GM21381 (cell line): ENCODE measurements at regions not wholly inside any gene's neighbourhood (a gene's known extent, or its start where the extent isn't known, plus 50 kb on each side); places are given as distances from the start of the nearest gene placed in this dataset.
A peak's percentile ranks its signal among the peaks of the same experiment; 100 is the strongest.

Source experiments
- ATAC-seq: cut with Tn5 transposase; IDR thresholded peaks from one replicate; pipeline ENCODE4 v1.9.1; 2021; ENCODE audit warnings: mild to moderate bottlenecking, moderate library complexity; ENCODE audit not compliant: unreplicated experiment

- ATAC-seq: no peak
These were observed 60.0 kb upstream of the HES1 start for GRCh38 chr3:194075802-194076460.

- no peak for ATAC-seq
These were observed 59.5 kb upstream of the HES1 start for GRCh38 chr3:194076475-194076874.

GRCh38 chr3:194077602-194078001, 58.3 kb upstream of the HES1 start:
- no peak for ATAC-seq

- no peak for ATAC-seq
These were observed 57.7 kb upstream of the HES1 start for GRCh38 chr3:194078045-194078821.

- no peak for ATAC-seq
These were observed 56.2 kb upstream of the HES1 start for GRCh38 chr3:194079702-194080172.

GRCh38 chr3:194080436-194080835, 55.5 kb upstream of the HES1 start:
- no peak for ATAC-seq

- ATAC-seq: no peak
These were observed 54.8 kb upstream of the HES1 start for GRCh38 chr3:194080913-194081800.

GRCh38 chr3:194081826-194082225, 54.1 kb upstream of the HES1 start:
- no peak for ATAC-seq

- no peak for ATAC-seq
These were observed 53.0 kb upstream of the HES1 start for GRCh38 chr3:194082743-194083636.

GRCh38 chr3:194083637-194084224, 52.2 kb upstream of the HES1 start:
- peak; percentile 37 for ATAC-seq

- peak; percentile 99 for ATAC-seq
These were observed 51.7 kb upstream of the HES1 start for GRCh38 chr3:194084284-194084683.
